Astrocyte (in vitro differentiated cells and primary cell): ENCODE measurements at regions not wholly inside any gene's neighbourhood (a gene's known extent, or its start where the extent isn't known, plus 50 kb on each side); places are given as distances from the start of the nearest gene placed in this dataset.

Experiments used
- DNase-seq: peaks from one replicate; pipeline ENCODE4 v3.0.0-alpha.2; 2010; ENCODE audit warnings: low read depth
- FAIRE-seq: peaks from 2 replicates; lab custom pipeline; 2011; peaks lifted over from hg19 to GRCh38; lab: Jason Lieb, UNC
- H2AFZ ChIP-seq: 2 replicates; pipeline ENCODE4 v1.6.0; 2012; ENCODE audit warnings: low read depth, low read length, inconsistent platforms
- H3K27ac ChIP-seq: 2 replicates; pipeline ENCODE4 v1.5.1; 2011; ENCODE audit warnings: low read depth, low read length, inconsistent platforms
- H3K27me3 ChIP-seq: 2 replicates; pipeline ENCODE4 v1.6.0; 2011; ENCODE audit warnings: low read length, inconsistent platforms; ENCODE audit not compliant: insufficient read depth
- H3K36me3 ChIP-seq: 2 replicates; pipeline ENCODE4 v1.5.1; 2011; ENCODE audit warnings: low read length, inconsistent platforms; ENCODE audit not compliant: insufficient read depth
- H3K4me1 ChIP-seq: 2 replicates; pipeline ENCODE4 v1.5.1; 2011; ENCODE audit warnings: low read length, inconsistent platforms; ENCODE audit not compliant: insufficient read depth
- H3K4me2 ChIP-seq: 2 replicates; pipeline ENCODE4 v1.6.0; 2012; ENCODE audit warnings: low read length, inconsistent platforms
- H3K4me3 ChIP-seq: 2 replicates; pipeline ENCODE4 v1.5.1; 2011; ENCODE audit warnings: low read depth, mild to moderate bottlenecking, low read length, inconsistent platforms; ENCODE audit not compliant: insufficient read depth
- H3K79me2 ChIP-seq: 2 replicates; pipeline ENCODE4 v1.6.0; 2012; ENCODE audit warnings: mild to moderate bottlenecking, low read length, inconsistent platforms; ENCODE audit not compliant: insufficient read depth
- H3K9ac ChIP-seq: 2 replicates; pipeline ENCODE4 v1.6.0; 2012; ENCODE audit warnings: mild to moderate bottlenecking, low read length, inconsistent platforms
- H3K9me3 ChIP-seq: 2 replicates; pipeline ENCODE4 v1.5.1; 2012; ENCODE audit warnings: low read depth, mild to moderate bottlenecking, low read length, inconsistent platforms; ENCODE audit not compliant: insufficient read depth
- H4K20me1 ChIP-seq: 2 replicates; pipeline ENCODE4 v1.6.0; 2012; ENCODE audit warnings: low read length, inconsistent platforms; ENCODE audit not compliant: insufficient read depth
- H3K27ac Mint-ChIP-seq: one replicate; pipeline ENCODE4 v1.8.0; 2021; ENCODE audit warnings: mild to moderate bottlenecking, mixed read lengths; ENCODE audit not compliant: unreplicated experiment
- H3K27me3 Mint-ChIP-seq: one replicate; pipeline ENCODE4 v1.8.0; 2021; ENCODE audit warnings: low read depth, mixed read lengths; ENCODE audit not compliant: unreplicated experiment
- H3K36me3 Mint-ChIP-seq: one replicate; pipeline ENCODE4 v1.8.0; 2021; ENCODE audit warnings: low read depth, mixed read lengths; ENCODE audit not compliant: unreplicated experiment
- H3K4me1 Mint-ChIP-seq: one replicate; pipeline ENCODE4 v1.8.0; 2021; ENCODE audit warnings: low read depth, mixed read lengths; ENCODE audit not compliant: unreplicated experiment
- H3K4me3 Mint-ChIP-seq: one replicate; pipeline ENCODE4 v1.8.0; 2021; ENCODE audit warnings: mild to moderate bottlenecking, moderate library complexity, mixed read lengths; ENCODE audit not compliant: unreplicated experiment
- H3K9me3 Mint-ChIP-seq: one replicate; pipeline ENCODE4 v1.8.0; 2021; ENCODE audit warnings: mild to moderate bottlenecking, mixed read lengths; ENCODE audit not compliant: unreplicated experiment
- EZH2 ChIP-seq: IDR thresholded peaks from 2 replicates; pipeline ENCODE4 v1.6.1; 2012; ENCODE audit warnings: mild to moderate bottlenecking, low read length, inconsistent platforms; ENCODE audit not compliant: insufficient read depth
- TF ChIP-seq, protein P1 (sequence below): IDR thresholded peaks from 2 replicates; pipeline ENCODE4 v1.5.1; 2011; ENCODE audit warnings: low read depth, mild to moderate bottlenecking, inconsistent platforms, low read length, moderate library complexity; ENCODE audit not compliant: insufficient read depth

DNA sequence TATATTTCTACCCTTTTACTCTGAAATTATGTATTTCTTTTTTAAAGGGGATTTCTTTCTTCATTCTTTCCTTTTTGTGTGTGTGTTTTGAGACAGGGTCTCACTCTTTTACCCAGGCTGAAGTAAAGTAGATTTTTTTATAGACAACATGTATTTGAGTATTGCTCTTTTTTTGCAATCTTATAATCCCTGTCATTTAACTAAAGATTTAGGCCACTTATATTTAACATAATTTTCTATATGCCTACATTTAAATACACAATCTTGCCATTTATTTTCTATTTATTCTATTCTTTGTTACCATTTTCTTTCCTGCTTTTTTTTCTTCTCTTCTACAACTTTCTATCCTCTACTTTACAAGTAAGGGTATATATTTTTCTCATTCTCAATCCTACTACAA lies 416.0 kb upstream of the IRX2 start:
- H3K4me3 Mint-ChIP-seq, result no peak overlapping the region
- H4K20me1 ChIP-seq, result no peaks in the 10 kb centered on the region
- FAIRE-seq, result no peak

DNA sequence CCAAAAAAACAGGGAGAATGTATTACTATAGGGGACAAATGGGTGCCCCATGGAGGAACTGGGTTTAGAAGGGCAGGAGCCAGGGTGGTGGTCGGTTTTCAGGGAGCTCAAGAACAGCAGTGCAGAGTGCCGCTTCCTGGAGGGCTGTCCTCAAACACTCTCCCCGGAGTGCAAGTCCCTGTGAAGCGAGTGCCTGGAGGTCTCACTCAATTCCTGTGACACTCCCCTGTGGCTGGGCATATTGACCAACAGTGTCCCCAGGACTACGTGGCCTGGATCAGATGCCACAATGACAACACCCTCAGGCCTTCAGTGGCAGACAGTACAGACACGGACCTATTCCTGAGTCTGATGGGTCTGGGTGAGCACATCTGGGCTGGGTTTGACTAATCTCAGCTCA lies 412.1 kb upstream of the IRX2 start:
- Histone ChIP-seq H3K36me3 (no peaks in the 10 kb centered on the region), H3K79me2 (no peaks in the 10 kb centered on the region), H3K27ac (no peak overlapping the region), H2AFZ (no peak overlapping the region), H3K9ac (no peak overlapping the region), H3K4me3 (no peak overlapping the region), H3K27me3 (no peaks in the 10 kb centered on the region), H3K4me1 (no peaks in the 10 kb centered on the region), H4K20me1 (no peaks in the 10 kb centered on the region), H3K9me3 (peaks cover 9% of the 10 kb centered on the region), H3K4me2 (no peak overlapping the region)
- no peak for DNase-seq
- Mint-ChIP-seq H3K27ac (no peak overlapping the region), H3K4me3 (no peak overlapping the region), H3K27me3 (peaks cover 16% of the 10 kb centered on the region), H3K9me3 (peaks cover 10% of the 10 kb centered on the region), H3K36me3 (no peaks in the 10 kb centered on the region), H3K4me1 (peaks cover 10% of the 10 kb centered on the region)
- TF ChIP-seq, protein P1, sequence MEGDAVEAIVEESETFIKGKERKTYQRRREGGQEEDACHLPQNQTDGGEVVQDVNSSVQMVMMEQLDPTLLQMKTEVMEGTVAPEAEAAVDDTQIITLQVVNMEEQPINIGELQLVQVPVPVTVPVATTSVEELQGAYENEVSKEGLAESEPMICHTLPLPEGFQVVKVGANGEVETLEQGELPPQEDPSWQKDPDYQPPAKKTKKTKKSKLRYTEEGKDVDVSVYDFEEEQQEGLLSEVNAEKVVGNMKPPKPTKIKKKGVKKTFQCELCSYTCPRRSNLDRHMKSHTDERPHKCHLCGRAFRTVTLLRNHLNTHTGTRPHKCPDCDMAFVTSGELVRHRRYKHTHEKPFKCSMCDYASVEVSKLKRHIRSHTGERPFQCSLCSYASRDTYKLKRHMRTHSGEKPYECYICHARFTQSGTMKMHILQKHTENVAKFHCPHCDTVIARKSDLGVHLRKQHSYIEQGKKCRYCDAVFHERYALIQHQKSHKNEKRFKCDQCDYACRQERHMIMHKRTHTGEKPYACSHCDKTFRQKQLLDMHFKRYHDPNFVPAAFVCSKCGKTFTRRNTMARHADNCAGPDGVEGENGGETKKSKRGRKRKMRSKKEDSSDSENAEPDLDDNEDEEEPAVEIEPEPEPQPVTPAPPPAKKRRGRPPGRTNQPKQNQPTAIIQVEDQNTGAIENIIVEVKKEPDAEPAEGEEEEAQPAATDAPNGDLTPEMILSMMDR, result no peak
- TF ChIP-seq EZH2, result no peak
- FAIRE-seq, result no peak

More for the DNA sequence above, 416.0 kb upstream of the IRX2 start:
- Mint-ChIP-seq H3K4me1 (no peaks in the 10 kb centered on the region), H3K36me3 (no peaks in the 10 kb centered on the region), H3K9me3 (peaks cover 10% of the 10 kb centered on the region), H3K27ac (no peak overlapping the region), H3K27me3 (peaks cover 6% of the 10 kb centered on the region)
- Histone ChIP-seq H3K27ac (no peak overlapping the region), H3K27me3 (no peaks in the 10 kb centered on the region), H3K36me3 (no peaks in the 10 kb centered on the region), H3K9ac (no peak overlapping the region), H2AFZ (no peak overlapping the region), H3K4me3 (no peak overlapping the region), H3K4me2 (no peak overlapping the region), H3K9me3 (peaks cover 5% of the 10 kb centered on the region), H3K79me2 (no peaks in the 10 kb centered on the region), H3K4me1 (no peaks in the 10 kb centered on the region)
- no peak for TF ChIP-seq EZH2
- TF ChIP-seq, protein P1, result no peak
- no peak for DNase-seq

DNA sequence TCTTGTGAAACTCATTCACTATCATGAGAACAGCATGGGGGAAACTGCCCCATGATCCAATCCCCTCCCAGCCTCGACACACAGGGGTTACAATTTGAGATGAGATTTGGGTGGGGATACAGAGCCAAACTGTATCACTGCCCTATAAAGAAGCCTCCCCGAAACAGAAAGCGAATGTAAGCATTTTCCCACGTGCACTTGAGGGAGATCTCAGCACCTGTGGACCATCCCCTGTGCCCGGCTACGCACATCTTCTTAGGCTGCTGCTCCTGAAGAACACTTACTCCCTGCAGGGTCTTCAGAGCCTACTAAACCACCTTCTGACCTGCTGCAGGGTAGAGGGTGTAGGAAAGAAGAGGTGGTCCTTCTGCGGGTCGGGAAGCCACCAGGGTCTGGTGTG lies 410.2 kb upstream of the IRX2 start:
- Mint-ChIP-seq H3K4me1 (peaks cover 10% of the 10 kb centered on the region), H3K27ac (no peak overlapping the region), H3K4me3 (no peak overlapping the region), H3K27me3 (peaks cover 16% of the 10 kb centered on the region), H3K9me3 (peaks cover 9% of the 10 kb centered on the region), H3K36me3 (no peaks in the 10 kb centered on the region)
- DNase-seq (no peak), FAIRE-seq (no peak)
- Histone ChIP-seq H3K36me3 (no peaks in the 10 kb centered on the region), H3K4me3 (no peak overlapping the region), H3K9me3 (peaks cover 9% of the 10 kb centered on the region), H4K20me1 (no peaks in the 10 kb centered on the region), H3K4me1 (no peaks in the 10 kb centered on the region), H3K27me3 (no peaks in the 10 kb centered on the region), H3K4me2 (no peak overlapping the region), H3K79me2 (no peaks in the 10 kb centered on the region), H2AFZ (no peak overlapping the region), H3K9ac (no peak overlapping the region), H3K27ac (no peak overlapping the region)
- TF ChIP-seq EZH2, result no peak
- TF ChIP-seq, protein P1, result no peak
